ENCODE measurements at regions not wholly inside any gene's neighbourhood (a gene's known extent, or its start where the extent isn't known, plus 50 kb on each side); places are given as distances from the start of the nearest gene placed in this dataset.

DNA sequence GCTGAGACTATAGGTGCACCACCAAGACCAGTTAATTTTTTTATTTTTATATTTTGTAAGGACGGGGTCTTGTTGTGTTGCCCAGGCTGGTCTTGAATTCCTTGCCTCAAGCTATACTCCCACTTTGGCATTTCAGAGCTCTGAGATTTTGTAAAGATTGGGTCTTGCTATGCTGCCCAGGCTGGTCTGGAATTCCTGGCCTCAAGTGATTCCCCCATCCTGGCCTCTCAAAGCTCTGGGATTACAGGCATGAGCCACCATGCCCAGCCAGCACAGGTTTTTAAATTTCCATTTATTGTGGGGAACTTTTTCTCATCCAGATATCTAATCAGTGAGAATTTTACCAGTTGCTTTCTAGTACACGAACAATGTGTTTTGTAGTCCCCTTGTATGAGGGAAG is 156.1 kb upstream of the VLDLR start:
- Mint-ChIP-seq H3K27ac (no peak overlapping the region), H3K4me1 (ENCODE audit: low read depth) (no peaks in the 10 kb centered on the region), H3K4me3 (no peak overlapping the region), H3K9me3 (peaks cover 11% of the 10 kb centered on the region), H3K27me3 (no peaks in the 10 kb centered on the region), H3K36me3 (ENCODE audit: low read depth) (no peaks in the 10 kb centered on the region)
- intact Hi-C loops (cut with micrococcal nuclease): no loop called here

GRCh38 chr9:2465921-2466460 is 155.6 kb upstream of the VLDLR start:
- Mint-ChIP-seq H3K4me1 (ENCODE audit: low read depth) (no peaks in the 10 kb centered on the region), H3K36me3 (ENCODE audit: low read depth) (no peaks in the 10 kb centered on the region)
- intact Hi-C loops (cut with micrococcal nuclease): no loop called here

DNA sequence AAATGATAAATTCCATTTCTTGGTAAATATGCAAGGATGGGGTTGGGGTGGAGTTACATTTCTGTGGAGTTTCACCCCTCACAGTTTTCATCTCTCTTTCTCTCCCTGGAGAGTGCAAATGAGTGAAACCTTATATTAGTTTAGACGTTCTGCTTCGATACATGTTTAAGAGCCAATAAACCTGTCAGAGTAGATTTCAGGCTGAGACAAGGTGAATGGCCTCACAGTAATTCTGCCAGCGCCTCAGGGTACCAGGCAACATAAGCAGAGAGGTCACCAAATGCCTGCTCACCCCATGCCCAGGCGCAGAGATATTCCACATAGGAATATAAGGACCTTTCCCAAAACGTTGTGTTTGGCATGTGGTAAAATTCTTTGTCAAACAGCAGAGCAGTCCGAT is 154.9 kb upstream of the VLDLR start:
- Mint-ChIP-seq H3K4me3 (no peak overlapping the region), H3K36me3 (ENCODE audit: low read depth) (no peaks in the 10 kb centered on the region), H3K9me3 (peaks cover 11% of the 10 kb centered on the region), H3K4me1 (ENCODE audit: low read depth) (no peaks in the 10 kb centered on the region), H3K27me3 (no peaks in the 10 kb centered on the region), H3K27ac (no peak overlapping the region)
- intact Hi-C loops (cut with micrococcal nuclease): no loop called here

More at GRCh38 chr9:2465921-2466460, 155.6 kb upstream of the VLDLR start:
- H3K4me3 Mint-ChIP-seq: no peak overlapping the region
- no peaks in the 10 kb centered on the region for H3K27me3 Mint-ChIP-seq
- peaks cover 11% of the 10 kb centered on the region for H3K9me3 Mint-ChIP-seq
- no peak overlapping the region for H3K27ac Mint-ChIP-seq

DNA sequence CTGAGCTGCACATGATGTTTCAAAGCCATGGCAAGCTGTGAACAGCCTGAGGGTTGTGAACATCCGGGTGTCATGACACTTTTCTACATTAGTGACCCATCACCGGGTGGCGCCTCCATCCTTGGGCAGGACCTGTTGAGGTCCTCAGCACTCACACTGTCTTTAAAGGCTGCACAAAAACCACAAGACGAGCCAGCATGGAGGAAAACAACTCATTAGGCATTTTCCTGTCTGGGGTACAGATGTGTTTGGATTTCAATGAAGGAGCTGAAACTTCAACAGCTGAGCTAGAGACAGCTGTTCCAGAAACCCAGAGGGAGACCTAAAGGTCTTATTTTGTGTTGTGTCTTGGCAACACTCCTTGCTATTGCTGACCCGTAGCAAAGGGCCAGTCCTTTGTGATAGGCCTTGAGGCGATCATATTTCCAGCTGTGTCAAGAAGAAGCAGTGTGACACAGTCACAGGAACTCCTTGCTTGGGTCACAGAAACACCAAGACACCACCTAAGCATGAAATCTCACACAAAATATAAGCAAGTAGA is 151.8 kb upstream of the VLDLR start:
- intact Hi-C loops (cut with micrococcal nuclease): no loop called here
- Mint-ChIP-seq H3K27me3 (no peaks in the 10 kb centered on the region), H3K4me1 (ENCODE audit: low read depth) (no peaks in the 10 kb centered on the region), H3K36me3 (ENCODE audit: low read depth) (no peaks in the 10 kb centered on the region), H3K27ac (no peak overlapping the region), H3K9me3 (peaks cover 3% of the 10 kb centered on the region), H3K4me3 (no peak overlapping the region)

DNA sequence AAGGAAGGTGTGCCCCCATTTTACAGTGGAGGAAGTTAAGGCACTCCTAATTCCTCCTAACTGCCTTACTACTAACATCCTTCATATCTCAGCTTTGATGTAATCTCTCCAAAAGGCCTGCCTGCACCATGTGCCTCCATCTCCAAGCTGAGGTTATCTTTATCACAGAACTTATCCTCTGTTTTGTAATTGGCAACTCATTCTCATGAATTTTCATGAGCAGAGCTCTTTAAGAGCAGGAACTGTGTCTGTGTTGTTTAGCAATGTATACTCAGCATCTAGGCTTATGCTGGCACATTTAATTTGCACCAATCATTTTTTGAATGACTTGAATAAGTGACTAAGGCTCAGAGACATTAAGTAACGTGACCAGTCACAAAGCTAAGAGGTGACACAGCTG is 147.9 kb upstream of the VLDLR start:
- H3K27me3 Mint-ChIP-seq: no peaks in the 10 kb centered on the region
- no peak overlapping the region for H3K27ac Mint-ChIP-seq
- no peaks in the 10 kb centered on the region for H3K9me3 Mint-ChIP-seq
- no peaks in the 10 kb centered on the region for H3K4me1 Mint-ChIP-seq (ENCODE audit: low read depth)
- no peak overlapping the region for H3K4me3 Mint-ChIP-seq
- no peaks in the 10 kb centered on the region for H3K36me3 Mint-ChIP-seq (ENCODE audit: low read depth)
- intact Hi-C loops (cut with micrococcal nuclease): no loop called here

DNA sequence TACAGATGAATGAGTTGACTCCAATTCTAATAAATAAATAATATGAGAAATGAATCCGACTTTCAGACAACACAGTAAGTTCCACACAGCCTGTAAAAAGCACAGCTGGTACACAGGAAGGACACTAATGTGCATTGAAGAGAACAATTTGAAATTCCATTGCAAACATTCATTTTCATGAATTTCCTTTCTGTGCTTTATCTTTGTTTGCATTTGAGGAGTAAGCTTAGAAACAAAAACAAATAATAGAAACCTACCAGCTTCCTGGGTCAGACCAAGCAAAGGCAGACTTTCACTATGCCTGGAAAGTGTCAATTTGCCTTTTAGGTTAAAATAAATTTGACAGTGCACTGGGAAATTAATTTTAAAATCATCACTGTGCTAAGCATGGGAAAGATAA is 143.8 kb upstream of the VLDLR start:
- no peaks in the 10 kb centered on the region for H3K27me3 Mint-ChIP-seq
- intact Hi-C loops (cut with micrococcal nuclease): no loop called here
- H3K4me1 Mint-ChIP-seq (ENCODE audit: low read depth): no peaks in the 10 kb centered on the region
- no peak overlapping the region for H3K27ac Mint-ChIP-seq
- no peaks in the 10 kb centered on the region for H3K36me3 Mint-ChIP-seq (ENCODE audit: low read depth)
- H3K4me3 Mint-ChIP-seq: no peak overlapping the region
- no peaks in the 10 kb centered on the region for H3K9me3 Mint-ChIP-seq

- H3K4me3 Mint-ChIP-seq: no peak overlapping the region
- intact Hi-C loops (cut with micrococcal nuclease): no loop called here
- H3K4me1 Mint-ChIP-seq (ENCODE audit: low read depth): no peaks in the 10 kb centered on the region
- H3K27me3 Mint-ChIP-seq: no peaks in the 10 kb centered on the region
- H3K36me3 Mint-ChIP-seq (ENCODE audit: low read depth): no peaks in the 10 kb centered on the region
- no peaks in the 10 kb centered on the region for H3K9me3 Mint-ChIP-seq
- H3K27ac Mint-ChIP-seq: no peak overlapping the region
These were observed 143.2 kb upstream of the VLDLR start for GRCh38 chr9:2478421-2478820.

GRCh38 chr9:2479056-2479565 is 142.5 kb upstream of the VLDLR start:
- no peak overlapping the region for H3K27ac Mint-ChIP-seq
- H3K4me1 Mint-ChIP-seq (ENCODE audit: low read depth): no peaks in the 10 kb centered on the region
- no peaks in the 10 kb centered on the region for H3K27me3 Mint-ChIP-seq
- no peaks in the 10 kb centered on the region for H3K9me3 Mint-ChIP-seq
- intact Hi-C loops (cut with micrococcal nuclease): no loop called here
- H3K4me3 Mint-ChIP-seq: no peak overlapping the region
- H3K36me3 Mint-ChIP-seq (ENCODE audit: low read depth): no peaks in the 10 kb centered on the region

GRCh38 chr9:2480255-2480837 is 141.2 kb upstream of the VLDLR start:
- intact Hi-C loops (cut with micrococcal nuclease): no loop called here
- no peaks in the 10 kb centered on the region for H3K27me3 Mint-ChIP-seq
- H3K9me3 Mint-ChIP-seq: no peaks in the 10 kb centered on the region

DNA sequence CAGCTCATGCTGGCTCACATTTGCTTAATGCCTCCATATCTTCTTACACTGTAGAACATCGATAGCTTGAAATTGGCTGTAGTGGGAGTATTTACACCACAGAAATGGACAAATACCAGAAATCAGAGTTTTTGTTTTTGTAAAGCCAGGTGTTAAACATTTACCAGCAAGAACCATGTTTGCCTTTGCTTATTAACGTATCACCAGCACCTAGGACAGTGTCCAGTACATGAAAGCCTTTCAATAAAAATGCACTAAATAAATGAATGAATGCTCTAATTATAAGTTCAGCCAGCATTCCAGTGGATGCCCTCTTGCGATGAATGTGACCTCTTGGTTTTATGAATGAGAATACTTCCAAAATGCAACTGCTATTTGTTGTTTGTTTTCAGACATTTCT is 140.4 kb upstream of the VLDLR start:
- intact Hi-C loops (cut with micrococcal nuclease): no loop called here
- H3K4me3 Mint-ChIP-seq: no peak overlapping the region
- no peaks in the 10 kb centered on the region for H3K27me3 Mint-ChIP-seq
- H3K36me3 Mint-ChIP-seq (ENCODE audit: low read depth): no peaks in the 10 kb centered on the region
- no peaks in the 10 kb centered on the region for H3K4me1 Mint-ChIP-seq (ENCODE audit: low read depth)
- no peaks in the 10 kb centered on the region for H3K9me3 Mint-ChIP-seq
- no peak overlapping the region for H3K27ac Mint-ChIP-seq

More at GRCh38 chr9:2480255-2480837, 141.2 kb upstream of the VLDLR start:
- no peaks in the 10 kb centered on the region for H3K36me3 Mint-ChIP-seq (ENCODE audit: low read depth)
- H3K27ac Mint-ChIP-seq: no peak overlapping the region
- no peaks in the 10 kb centered on the region for H3K4me1 Mint-ChIP-seq (ENCODE audit: low read depth)
- no peak overlapping the region for H3K4me3 Mint-ChIP-seq

DNA sequence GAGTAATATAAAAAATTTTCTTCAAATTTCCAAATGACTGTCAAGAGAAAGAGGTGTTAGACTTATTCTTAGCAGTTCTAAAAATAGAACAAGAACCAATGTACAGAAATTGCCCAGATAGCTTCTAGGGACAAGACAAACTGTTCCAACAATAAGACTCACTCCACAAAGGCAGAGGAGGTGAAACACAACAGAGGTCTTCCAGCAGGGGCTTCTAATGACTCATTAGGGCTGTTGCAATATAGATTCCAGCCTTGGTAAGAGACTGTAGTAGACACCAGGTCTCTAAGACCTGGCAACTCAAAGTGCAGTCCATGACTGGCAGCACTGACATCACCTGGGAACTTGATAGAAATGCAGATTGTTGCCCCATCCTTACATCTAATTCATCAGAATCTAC is 134.6 kb upstream of the VLDLR start:
- no peaks in the 10 kb centered on the region for H3K27me3 Mint-ChIP-seq
- H3K27ac Mint-ChIP-seq: no peak overlapping the region
- H3K4me1 Mint-ChIP-seq (ENCODE audit: low read depth): no peaks in the 10 kb centered on the region
- no peaks in the 10 kb centered on the region for H3K36me3 Mint-ChIP-seq (ENCODE audit: low read depth)
- intact Hi-C loops (cut with micrococcal nuclease): no loop called here
- H3K4me3 Mint-ChIP-seq: no peak overlapping the region
- H3K9me3 Mint-ChIP-seq: no peaks in the 10 kb centered on the region

DNA sequence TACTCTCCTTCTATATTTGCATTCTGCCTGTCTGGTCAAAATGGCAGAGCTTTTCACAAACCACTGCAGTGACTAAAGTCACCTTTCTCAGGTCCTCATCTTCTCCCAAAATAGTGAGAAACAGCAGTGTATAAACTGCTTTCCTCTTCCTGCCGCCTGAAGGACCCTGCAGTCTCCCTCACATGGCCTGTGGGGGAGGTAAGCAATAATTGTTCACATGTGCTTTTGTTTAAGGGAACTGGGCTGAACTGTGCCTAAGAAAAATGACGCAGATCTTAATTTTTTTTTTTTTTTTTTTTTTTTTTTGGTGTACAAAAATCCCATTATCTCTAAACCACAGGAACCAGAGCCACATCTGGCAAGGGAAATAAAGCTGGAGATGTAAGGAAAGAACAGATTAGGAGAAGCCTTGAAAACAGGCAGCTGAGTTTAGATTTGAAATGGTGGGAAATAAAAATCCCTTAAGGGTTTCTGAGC is 131.7 kb upstream of the VLDLR start:
- H3K36me3 Mint-ChIP-seq (ENCODE audit: low read depth): no peaks in the 10 kb centered on the region
- intact Hi-C loops (cut with micrococcal nuclease): no loop called here
- H3K27ac Mint-ChIP-seq: no peak overlapping the region
- no peaks in the 10 kb centered on the region for H3K9me3 Mint-ChIP-seq
- H3K4me3 Mint-ChIP-seq: no peak overlapping the region
- no peaks in the 10 kb centered on the region for H3K4me1 Mint-ChIP-seq (ENCODE audit: low read depth)
- no peaks in the 10 kb centered on the region for H3K27me3 Mint-ChIP-seq

DNA sequence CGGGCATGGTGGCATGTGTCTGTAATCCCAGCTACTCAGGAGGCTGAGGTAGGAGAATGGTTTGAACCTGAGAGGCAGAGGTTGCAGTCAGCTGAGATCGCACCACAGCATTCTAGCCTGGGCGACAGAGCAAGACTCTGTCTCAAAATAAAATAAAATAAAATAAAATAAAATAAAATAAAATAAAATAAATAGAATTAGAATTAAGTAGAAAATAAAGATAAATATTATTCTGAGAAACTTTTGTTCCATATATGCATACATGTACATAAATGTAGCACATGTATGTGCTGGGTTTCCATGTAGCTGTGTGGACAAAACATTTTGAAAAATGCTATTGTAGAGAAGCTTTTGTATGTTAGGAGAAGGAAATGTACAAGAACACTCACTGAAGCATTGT is 129.4 kb upstream of the VLDLR start:
- Mint-ChIP-seq H3K4me1 (ENCODE audit: low read depth) (no peaks in the 10 kb centered on the region), H3K27ac (no peak overlapping the region), H3K27me3 (no peaks in the 10 kb centered on the region), H3K36me3 (ENCODE audit: low read depth) (no peaks in the 10 kb centered on the region), H3K9me3 (no peaks in the 10 kb centered on the region), H3K4me3 (no peak overlapping the region)
- intact Hi-C loops (cut with micrococcal nuclease): no loop called here

DNA sequence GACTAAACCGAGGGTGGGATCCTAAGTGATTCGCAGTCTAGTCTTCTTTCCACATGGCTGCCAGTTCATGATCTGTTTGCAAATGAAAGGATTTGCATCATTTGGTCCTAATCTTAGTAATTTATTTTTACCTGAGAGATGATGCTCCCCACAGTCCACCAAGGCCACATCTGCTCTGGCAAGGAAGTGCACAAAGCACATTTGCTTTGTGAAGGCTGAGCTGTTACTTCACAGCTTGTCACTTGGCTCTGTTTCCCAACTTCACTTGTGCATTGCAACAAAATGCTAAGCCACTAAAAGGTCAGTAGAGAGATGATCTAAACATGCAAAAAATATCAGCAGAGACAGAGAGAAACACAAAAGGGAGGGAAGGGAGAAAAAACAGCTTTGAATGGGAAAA is 128.5 kb upstream of the VLDLR start:
- Mint-ChIP-seq H3K4me3 (no peak overlapping the region), H3K4me1 (ENCODE audit: low read depth) (no peaks in the 10 kb centered on the region), H3K9me3 (no peaks in the 10 kb centered on the region)

DNA sequence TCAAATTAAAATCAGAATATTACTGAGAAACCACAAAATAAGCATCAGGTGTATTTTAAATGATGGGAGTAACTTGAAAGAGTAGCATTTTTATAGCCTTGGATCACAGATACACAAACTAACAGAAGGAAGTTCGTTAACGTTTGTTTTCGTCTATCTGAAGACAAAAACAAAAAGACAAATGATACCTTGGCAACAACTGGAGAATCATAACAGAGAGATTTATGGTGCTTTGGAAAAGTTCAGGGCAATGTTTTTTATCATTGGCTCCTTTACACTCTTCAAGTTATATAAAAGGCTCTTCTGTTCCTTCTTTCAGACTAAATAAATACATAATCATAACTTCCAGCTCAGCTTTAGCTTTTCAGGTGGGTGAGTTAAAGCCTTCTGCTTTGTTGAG is 128.1 kb upstream of the VLDLR start:
- H3K27me3 Mint-ChIP-seq: no peaks in the 10 kb centered on the region
- no peak overlapping the region for H3K4me3 Mint-ChIP-seq
- no peaks in the 10 kb centered on the region for H3K36me3 Mint-ChIP-seq (ENCODE audit: low read depth)
- no peaks in the 10 kb centered on the region for H3K9me3 Mint-ChIP-seq
- no peak overlapping the region for H3K27ac Mint-ChIP-seq
- intact Hi-C loops (cut with micrococcal nuclease): no loop called here
- no peaks in the 10 kb centered on the region for H3K4me1 Mint-ChIP-seq (ENCODE audit: low read depth)

More for the DNA sequence above, 128.5 kb upstream of the VLDLR start:
- intact Hi-C loops (cut with micrococcal nuclease): no loop called here
- H3K27ac Mint-ChIP-seq: no peak overlapping the region
- H3K27me3 Mint-ChIP-seq: no peaks in the 10 kb centered on the region
- no peaks in the 10 kb centered on the region for H3K36me3 Mint-ChIP-seq (ENCODE audit: low read depth)
